H1 (cell line): ENCODE measurements at regions not wholly inside any gene's neighbourhood (a gene's known extent, or its start where the extent isn't known, plus 50 kb on each side); places are given as distances from the start of the nearest gene placed in this dataset.

Experiments used
- CHD7 ChIP-seq: fragments of 300-600 bp; sonication (generic); IDR thresholded peaks from 2 replicates; pipeline ENCODE4 v1.7.1; 2012; ENCODE audit warnings: low read length, moderate library complexity, mild to moderate bottlenecking, inconsistent platforms; ENCODE audit not compliant: insufficient replicate concordance
- E2F6 ChIP-seq: IDR thresholded peaks from 2 replicates; pipeline ENCODE4 v1.6.1; 2012; ENCODE audit warnings: inconsistent platforms
- EP300 ChIP-seq, 2 experiments: IDR thresholded peaks; 1 replicate in 1 of 2; 2 replicates in 1 of 2; pipeline ENCODE4 v1.6.1; 2011 to 2012; ENCODE audit warnings: low read depth in 2 of 2, low read length in 2 of 2, mild to moderate bottlenecking in 2 of 2, borderline replicate concordance in 1 of 2, inconsistent platforms in 1 of 2, moderate library complexity in 1 of 2
- KDM5A ChIP-seq: fragments of 200-600 bp; IDR thresholded peaks from 2 replicates; pipeline ENCODE4 v1.7.1; 2012; ENCODE audit warnings: mild to moderate bottlenecking, low read length, inconsistent platforms, mixed read lengths
- MAFK ChIP-seq: IDR thresholded peaks from 2 replicates; pipeline ENCODE4 v1.6.1; 2012; ENCODE audit warnings: low read depth, mild to moderate bottlenecking, improper control_type of control experiment, low read length
- NRF1 ChIP-seq: IDR thresholded peaks from 2 replicates; pipeline ENCODE4 v1.6.1; 2011; ENCODE audit warnings: mild to moderate bottlenecking, low read depth, low read length, improper control_type of control experiment
- PHF8 ChIP-seq: fragments of 200-600 bp; sonication (generic); conservative IDR thresholded peaks from 2 replicates; pipeline ENCODE4 v1.7.1; 2012; ENCODE audit warnings: low read depth, mild to moderate bottlenecking, inconsistent platforms, low read length, moderate library complexity
- RBBP5 ChIP-seq: IDR thresholded peaks from 2 replicates; pipeline ENCODE4 v1.7.1; 2012; ENCODE audit warnings: low read depth, mild to moderate bottlenecking, inconsistent platforms, low read length, moderate library complexity, borderline replicate concordance
- SIX5 ChIP-seq: IDR thresholded peaks from 2 replicates; pipeline ENCODE4 v1.6.1; 2011; ENCODE audit warnings: mild to moderate bottlenecking, low read depth, low read length
- TBP ChIP-seq: IDR thresholded peaks from 2 replicates; pipeline ENCODE4 v1.6.1; 2011; ENCODE audit warnings: low read depth, low read length, improper control_type of control experiment

- TF ChIP-seq CHD7 (no peak), EP300 (IDR thresholded peaks at IDR 0.05; ENCODE audit: borderline replicate concordance in 1 of 2, low read depth in 2 of 2, low read length in 2 of 2) (no peak), TBP (no peak), RBBP5 (no peak), NRF1 (no peak), MAFK (no peak), SIX5 (no peak), PHF8 (no peak), KDM5A (no peak), E2F6 (no peak)
Observed at GRCh38 chr2:100736121-100736915, 83.6 kb upstream of the NPAS2 start (continued).
